ENCODE measurements at regions not wholly inside any gene's neighbourhood (a gene's known extent, or its start where the extent isn't known, plus 50 kb on each side); places are given as distances from the start of the nearest gene placed in this dataset.

GRCh38 chr11:80726236-80726635 lies 1285.4 kb upstream of the TENM4 start:
- TF ChIP-seq EGR1 (IDR thresholded peaks at IDR 0.05) (no peak), ZBTB7A (IDR thresholded peaks at IDR 0.05; ENCODE audit: low read depth) (no peak), TAF1 (IDR thresholded peaks at IDR 0.05; ENCODE audit: low read depth) (no peak), EP300 (IDR thresholded peaks at IDR 0.05; ENCODE audit: borderline replicate concordance) (no peak), FOXM1 (IDR thresholded peaks at IDR 0.05; ENCODE audit: borderline replicate concordance, low read depth) (no peak), NFIC (IDR thresholded peaks at IDR 0.05) (no peak), YY1 (IDR thresholded peaks at IDR 0.05; ENCODE audit: low read depth) (no peak), CREB1 (IDR thresholded peaks at IDR 0.05; ENCODE audit: low read depth) (no peak), CEBPB (IDR thresholded peaks at IDR 0.05) (no peak)
- TF ChIP-seq, protein P1, sequence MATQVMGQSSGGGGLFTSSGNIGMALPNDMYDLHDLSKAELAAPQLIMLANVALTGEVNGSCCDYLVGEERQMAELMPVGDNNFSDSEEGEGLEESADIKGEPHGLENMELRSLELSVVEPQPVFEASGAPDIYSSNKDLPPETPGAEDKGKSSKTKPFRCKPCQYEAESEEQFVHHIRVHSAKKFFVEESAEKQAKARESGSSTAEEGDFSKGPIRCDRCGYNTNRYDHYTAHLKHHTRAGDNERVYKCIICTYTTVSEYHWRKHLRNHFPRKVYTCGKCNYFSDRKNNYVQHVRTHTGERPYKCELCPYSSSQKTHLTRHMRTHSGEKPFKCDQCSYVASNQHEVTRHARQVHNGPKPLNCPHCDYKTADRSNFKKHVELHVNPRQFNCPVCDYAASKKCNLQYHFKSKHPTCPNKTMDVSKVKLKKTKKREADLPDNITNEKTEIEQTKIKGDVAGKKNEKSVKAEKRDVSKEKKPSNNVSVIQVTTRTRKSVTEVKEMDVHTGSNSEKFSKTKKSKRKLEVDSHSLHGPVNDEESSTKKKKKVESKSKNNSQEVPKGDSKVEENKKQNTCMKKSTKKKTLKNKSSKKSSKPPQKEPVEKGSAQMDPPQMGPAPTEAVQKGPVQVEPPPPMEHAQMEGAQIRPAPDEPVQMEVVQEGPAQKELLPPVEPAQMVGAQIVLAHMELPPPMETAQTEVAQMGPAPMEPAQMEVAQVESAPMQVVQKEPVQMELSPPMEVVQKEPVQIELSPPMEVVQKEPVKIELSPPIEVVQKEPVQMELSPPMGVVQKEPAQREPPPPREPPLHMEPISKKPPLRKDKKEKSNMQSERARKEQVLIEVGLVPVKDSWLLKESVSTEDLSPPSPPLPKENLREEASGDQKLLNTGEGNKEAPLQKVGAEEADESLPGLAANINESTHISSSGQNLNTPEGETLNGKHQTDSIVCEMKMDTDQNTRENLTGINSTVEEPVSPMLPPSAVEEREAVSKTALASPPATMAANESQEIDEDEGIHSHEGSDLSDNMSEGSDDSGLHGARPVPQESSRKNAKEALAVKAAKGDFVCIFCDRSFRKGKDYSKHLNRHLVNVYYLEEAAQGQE (IDR thresholded peaks at IDR 0.05; ENCODE audit: low read depth): no peak
- TF ChIP-seq, protein P2, sequence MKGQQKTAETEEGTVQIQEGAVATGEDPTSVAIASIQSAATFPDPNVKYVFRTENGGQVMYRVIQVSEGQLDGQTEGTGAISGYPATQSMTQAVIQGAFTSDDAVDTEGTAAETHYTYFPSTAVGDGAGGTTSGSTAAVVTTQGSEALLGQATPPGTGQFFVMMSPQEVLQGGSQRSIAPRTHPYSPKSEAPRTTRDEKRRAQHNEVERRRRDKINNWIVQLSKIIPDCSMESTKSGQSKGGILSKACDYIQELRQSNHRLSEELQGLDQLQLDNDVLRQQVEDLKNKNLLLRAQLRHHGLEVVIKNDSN (IDR thresholded peaks at IDR 0.05): no peak

Data from Ishikawa (cell line).